Upper lobe of left lung (tissue), 4 donors: ENCODE measurements at regions not wholly inside any gene's neighbourhood (a gene's known extent, or its start where the extent isn't known, plus 50 kb on each side); places are given as distances from the start of the nearest gene placed in this dataset.

Experiments used
- EP300 ChIP-seq, 4 donors: sonication (generic); formaldehyde crosslinking; IDR thresholded peaks; one replicate each; pipeline ENCODE4 v1.5.1; 2017; ENCODE audit warnings: antibody characterized with exemption in 4 of 4, control low read depth in 2 of 4
- POLR2A ChIP-seq, 4 donors: fragments of 450-650 bp; IDR thresholded peaks; one replicate each; pipeline ENCODE4 v1.5.1; 2016 to 2017; ENCODE audit warnings: antibody characterized with exemption in 4 of 4, mild to moderate bottlenecking in 2 of 4
- POLR2AphosphoS5 ChIP-seq, 2 donors: sonication (generic); formaldehyde crosslinking; IDR thresholded peaks; one replicate each; pipeline ENCODE4 v1.5.1; 2017; ENCODE audit warnings: antibody characterized with exemption in 2 of 2

GRCh38 chr20:24868396-24868927 lies 80.6 kb upstream of the CST7 start:
- TF ChIP-seq POLR2A (IDR thresholded peaks at IDR 0.05) (no peak), POLR2AphosphoS5 (IDR thresholded peaks at IDR 0.05) (no peak), EP300 (IDR thresholded peaks at IDR 0.05) (no peak)
